ENCODE measurements at regions not wholly inside any gene's neighbourhood (a gene's known extent, or its start where the extent isn't known, plus 50 kb on each side); places are given as distances from the start of the nearest gene placed in this dataset.

- no peaks in the 10 kb centered on the region for H4K20me1 ChIP-seq (ENCODE audit: control insufficient read depth, insufficient read depth, insufficient read length)
- H3K9ac ChIP-seq (ENCODE audit: extremely low read depth, insufficient read length, low read length): no peak overlapping the region
- H3K4ac ChIP-seq (ENCODE audit: low read depth, low read length): no peak overlapping the region
- H2BK20ac ChIP-seq (ENCODE audit: low read depth, low read length, poor library complexity, severe bottlenecking): no peak overlapping the region
- no peaks in the 10 kb centered on the region for H3K27me3 ChIP-seq (ENCODE audit: insufficient read depth, low read length)
- H2AK5ac ChIP-seq (ENCODE audit: insufficient read length, low read length): no peak overlapping the region
- no peak overlapping the region for H3K4me3 Mint-ChIP-seq
- no peak overlapping the region for H3K4me2 ChIP-seq (ENCODE audit: insufficient read depth, insufficient read length, low read length)
- no peaks in the 10 kb centered on the region for H3K9me3 ChIP-seq (ENCODE audit: control insufficient read depth, low read depth, low read length)
- H2BK120ac ChIP-seq (ENCODE audit: low read depth, low read length, poor library complexity, severe bottlenecking): no peak overlapping the region
- H2BK5ac ChIP-seq (ENCODE audit: insufficient read length, low read length): no peak overlapping the region
- no peak overlapping the region for H3K27ac ChIP-seq (ENCODE audit: insufficient read length, low read depth, low read length)
- no peaks in the 10 kb centered on the region for H3K4me1 Mint-ChIP-seq
- H2AFZ ChIP-seq (ENCODE audit: low read length): no peak overlapping the region
- H3K56ac ChIP-seq (ENCODE audit: insufficient read length, low read depth, low read length): no peak overlapping the region
- no peaks in the 10 kb centered on the region; a peak in 1 of 7 replicates for H3K36me3 Mint-ChIP-seq (ENCODE audit: insufficient read depth in 1 of 3, low read depth in 3 of 3)
- peaks cover 3 to 4% of the 10 kb centered on the region in 2 experiments; a peak in 2 of 5 replicates for H3K9me3 Mint-ChIP-seq
- no peak for TF ChIP-seq CTCF (conservative IDR thresholded peaks at IDR 0.05)
- H4K5ac ChIP-seq (ENCODE audit: insufficient read length, low read depth, low read length): no peak overlapping the region
- H3K23ac ChIP-seq (ENCODE audit: insufficient read length, low read depth, low read length): no peak overlapping the region
- H4K91ac ChIP-seq (ENCODE audit: insufficient read length, low read depth, low read length): no peak overlapping the region
- no peak for DNase-seq
- no peaks in the 10 kb centered on the region for H3K4me1 ChIP-seq (ENCODE audit: insufficient read depth, low read length)
- no peaks in the 10 kb centered on the region for H3K23me2 ChIP-seq (ENCODE audit: insufficient read length, low read depth, low read length, poor library complexity, severe bottlenecking)
- H3K27me3 Mint-ChIP-seq (ENCODE audit: low read depth): no peaks in the 10 kb centered on the region
- no peak overlapping the region for H4K8ac ChIP-seq (replicated peaks; ENCODE audit: insufficient read length, low read depth, low read length)
- H3K79me1 ChIP-seq (ENCODE audit: insufficient read depth, low read depth, low read length, poor library complexity, severe bottlenecking): no peaks in the 10 kb centered on the region
- no peak overlapping the region for H3T11ph ChIP-seq (ENCODE audit: low read length)
- no peak overlapping the region for H2BK15ac ChIP-seq (ENCODE audit: low read depth, low read length)
- WGBS (ENCODE audit: extremely low coverage, insufficient read length, low lambda C conversion rate): no CpG with 5 or more reads among the region's 1 CpG
- H3K79me2 ChIP-seq (ENCODE audit: insufficient read depth, low read length): no peaks in the 10 kb centered on the region
- H3K14ac ChIP-seq (ENCODE audit: insufficient read depth, low read length): no peak overlapping the region
- no peak overlapping the region for H2BK12ac ChIP-seq (ENCODE audit: insufficient read length, low read depth, low read length)
- no peak overlapping the region for H3K18ac ChIP-seq (ENCODE audit: insufficient read length, low read depth, low read length)
- no peak overlapping the region for H3K27ac Mint-ChIP-seq
These were observed 298.1 kb upstream of the PRICKLE1 start for GRCh38 chr12:42887657-42888056.
